Left ventricle myocardium inferior (tissue), 1 donor: ENCODE measurements at regions not wholly inside any gene's neighbourhood (a gene's known extent, or its start where the extent isn't known, plus 50 kb on each side); places are given as distances from the start of the nearest gene placed in this dataset.

Experiments
- DNase-seq: peaks from one replicate; pipeline ENCODE4 v3.0.0-alpha.2; 2020
- H3K27ac ChIP-seq: fragments of 200-600 bp; replicated peaks from 2 replicates; pipeline ENCODE4 v1.8.0; 2021
- H3K27me3 ChIP-seq: fragments of 200-600 bp; 2 replicates; pipeline ENCODE4 v1.8.0; 2021; ENCODE audit warnings: low read depth
- H3K36me3 ChIP-seq: fragments of 200-600 bp; 2 replicates; pipeline ENCODE4 v1.8.0; 2021
- H3K4me1 ChIP-seq: fragments of 200-600 bp; 2 replicates; pipeline ENCODE4 v1.8.0; 2021
- H3K4me3 ChIP-seq: fragments of 200-600 bp; 2 replicates; pipeline ENCODE4 v1.8.0; 2021; ENCODE audit warnings: mild to moderate bottlenecking, moderate library complexity
- H3K9me3 ChIP-seq: fragments of 200-600 bp; replicated peaks from 2 replicates; pipeline ENCODE4 v1.8.0; 2021
- CTCF ChIP-seq: fragments of 200-600 bp; IDR thresholded peaks from 2 replicates; pipeline ENCODE4 v1.8.0; 2021; ENCODE audit warnings: antibody characterized with exemption, mild to moderate bottlenecking, borderline replicate concordance
- intact Hi-C: fragments of 100-400 bp; cut with micrococcal nuclease; formaldehyde crosslinking; loops from one replicate; pipeline ENCODE4 v1.11.0; 2022
- donor health status: DM: no; HTN: yes; CAD: no; lungs with severe emphysema.

GRCh38 chr15:25239471-25240345, 199.1 kb downstream of the UBE3A start:
- H3K27me3 ChIP-seq = no peaks in the 10 kb centered on the region
- peaks cover 24% of the 10 kb centered on the region for H3K9me3 ChIP-seq
- no peaks in the 10 kb centered on the region for H3K36me3 ChIP-seq
- no peaks in the 10 kb centered on the region for H3K4me1 ChIP-seq
- no peak for DNase-seq
- H3K4me3 ChIP-seq = no peak overlapping the region
- intact Hi-C loops = no loop called here
- TF ChIP-seq CTCF = no peak
- H3K27ac ChIP-seq = no peak overlapping the region

GRCh38 chr15:25240461-25241021, 198.3 kb downstream of the UBE3A start:
- no peaks in the 10 kb centered on the region for H3K36me3 ChIP-seq
- no peak overlapping the region for H3K27ac ChIP-seq
- intact Hi-C loops = no loop called here
- DNase-seq = peak; percentile 4
- TF ChIP-seq CTCF = no peak
- peaks cover 32% of the 10 kb centered on the region for H3K9me3 ChIP-seq
- H3K27me3 ChIP-seq = no peaks in the 10 kb centered on the region
- H3K4me1 ChIP-seq = no peaks in the 10 kb centered on the region
- H3K4me3 ChIP-seq = no peak overlapping the region

DNA sequence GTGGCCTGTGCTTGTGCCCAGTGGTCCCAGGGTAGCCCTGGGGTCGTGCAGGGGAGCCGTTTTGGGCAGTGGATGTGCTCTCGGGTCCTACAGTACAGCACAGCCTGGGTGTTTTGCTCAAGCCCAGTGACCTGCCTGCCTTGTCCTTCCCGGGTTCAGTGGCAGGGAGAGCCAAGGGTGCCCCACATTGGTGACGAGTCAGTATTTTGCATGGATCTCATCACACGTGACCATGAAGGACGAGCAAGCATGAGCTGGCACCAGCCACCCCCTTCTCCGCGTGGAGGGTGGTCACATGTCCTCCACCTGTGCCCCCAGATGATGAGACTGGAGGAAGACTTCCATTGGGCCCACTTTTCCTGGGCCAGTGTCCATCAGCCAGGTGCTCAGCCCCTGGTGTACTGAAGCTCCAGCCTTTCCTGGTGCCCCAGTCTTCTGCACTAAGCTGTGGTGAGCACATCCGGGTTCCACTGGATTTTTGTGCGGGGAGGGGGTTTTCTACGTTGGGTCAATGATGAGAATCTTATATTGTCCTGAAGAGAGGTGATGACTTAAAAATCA, 197.5 kb downstream of the UBE3A start:
- peak; percentile 7 for DNase-seq
- no peak for TF ChIP-seq CTCF
- intact Hi-C loops = no loop called here
- Histone ChIP-seq H3K36me3 (no peaks in the 10 kb centered on the region), H3K27ac (no peak overlapping the region), H3K9me3 (peaks cover 37% of the 10 kb centered on the region), H3K27me3 (no peaks in the 10 kb centered on the region), H3K4me1 (no peaks in the 10 kb centered on the region), H3K4me3 (no peak overlapping the region)

DNA sequence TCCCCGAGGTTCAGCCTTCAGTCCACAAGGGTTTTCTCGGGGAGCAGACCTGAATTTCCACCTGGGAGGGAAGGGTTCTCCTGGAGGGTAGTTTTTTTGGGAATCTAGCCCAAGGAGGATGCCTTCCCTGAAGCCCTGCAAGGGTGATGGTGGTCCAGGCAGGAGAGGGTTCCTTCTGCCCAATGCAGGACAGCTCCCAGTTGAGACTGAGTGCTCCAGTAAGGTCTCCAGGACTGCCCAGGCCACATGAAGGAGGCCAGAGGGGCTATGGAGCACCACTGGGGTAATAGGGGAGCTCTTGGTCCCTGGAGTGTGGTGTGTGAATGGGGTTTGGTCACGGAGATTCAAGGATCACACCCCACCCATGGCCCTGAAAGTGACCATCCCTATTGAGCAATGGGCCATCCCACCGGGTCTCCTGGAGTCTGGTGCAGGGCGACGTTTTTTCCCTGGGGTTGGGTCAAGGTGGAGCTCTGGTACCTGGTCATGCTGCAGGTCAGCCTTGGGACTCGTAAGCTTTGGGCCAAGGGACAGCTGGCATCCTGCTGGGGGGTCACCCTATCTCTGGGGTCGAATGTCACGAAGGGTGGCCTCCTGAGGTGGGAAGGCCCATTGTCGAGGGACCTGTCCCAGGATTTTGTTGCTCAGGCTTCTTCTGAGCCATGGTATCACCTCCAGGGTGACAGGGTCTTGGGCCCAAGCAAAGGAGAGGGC, 196.5 kb downstream of the UBE3A start:
- Histone ChIP-seq H3K27ac (no peak overlapping the region), H3K4me1 (no peaks in the 10 kb centered on the region), H3K9me3 (peaks cover 46% of the 10 kb centered on the region), H3K27me3 (no peaks in the 10 kb centered on the region), H3K4me3 (no peak overlapping the region), H3K36me3 (no peaks in the 10 kb centered on the region)
- peak; percentile 2 for DNase-seq
- intact Hi-C loops = no loop called here
- no peak for TF ChIP-seq CTCF

DNA sequence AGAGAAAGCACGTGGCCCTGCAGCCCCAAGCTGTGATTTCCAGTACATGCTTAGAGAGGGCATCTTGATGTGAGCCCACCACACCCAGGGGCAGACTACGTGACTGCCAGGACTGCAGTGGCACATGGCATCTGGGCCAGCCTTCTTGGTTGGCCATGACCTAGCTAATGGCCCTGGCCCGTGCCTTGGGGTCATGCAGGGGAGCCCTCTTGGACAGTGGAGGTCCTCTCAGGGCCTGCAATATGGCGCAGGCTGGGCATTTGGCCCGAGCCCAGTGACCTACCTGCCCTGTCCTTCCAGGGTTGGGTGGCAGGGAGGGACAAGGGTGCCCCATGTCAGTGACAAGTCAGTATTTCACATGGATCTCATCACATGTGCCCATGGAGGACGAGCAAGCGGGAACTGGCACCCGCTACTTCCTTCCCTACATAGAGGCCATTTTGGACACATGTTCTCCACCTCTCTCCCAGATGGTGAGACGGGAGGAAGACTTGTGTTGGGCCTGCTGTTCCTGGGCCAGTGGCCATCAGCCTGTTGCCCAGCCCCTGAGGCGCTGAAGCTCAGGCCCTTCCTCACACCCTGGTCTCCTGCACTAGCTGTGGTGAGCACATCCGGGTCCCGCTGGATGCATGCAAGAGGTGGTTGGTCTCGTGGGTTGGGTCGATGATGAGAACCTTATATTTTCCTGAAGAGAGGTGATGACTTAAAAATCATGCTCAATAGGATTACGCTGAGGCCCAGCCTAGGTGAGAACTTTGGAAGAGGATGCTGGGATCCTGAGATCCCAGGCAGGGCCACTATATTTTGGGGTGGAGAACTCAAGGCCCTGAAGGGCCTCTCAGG, 195.6 kb downstream of the UBE3A start:
- Histone ChIP-seq H3K27ac (no peak overlapping the region), H3K4me3 (no peak overlapping the region), H3K9me3 (peaks cover 51% of the 10 kb centered on the region), H3K27me3 (no peaks in the 10 kb centered on the region), H3K36me3 (no peaks in the 10 kb centered on the region), H3K4me1 (no peaks in the 10 kb centered on the region)
- peak; percentile 11 for DNase-seq
- no peak for TF ChIP-seq CTCF
- intact Hi-C loops = no loop called here
